GM19238 (cell line): ENCODE measurements at regions not wholly inside any gene's neighbourhood (a gene's known extent, or its start where the extent isn't known, plus 50 kb on each side); places are given as distances from the start of the nearest gene placed in this dataset.
"Not testable (repeated sequence)": the region's sequence is repeated elsewhere in the genome, so short reads cannot be mapped to it uniquely, and the experiment has no call there.

Source experiments
- DNase-seq: peaks from one replicate; pipeline ENCODE4 v3.0.0; 2011; ENCODE audit warnings: low spot score; ENCODE audit not compliant: insufficient read length

- DNase-seq: no peak
Measured at GRCh38 chr13:111584101-111584672, 263.7 kb downstream of the TEX29 start.

GRCh38 chr13:111584870-111585269 is 264.4 kb downstream of the TEX29 start:
- no peak for DNase-seq

- no peak for DNase-seq
Measured at GRCh38 chr13:111586291-111586690, 265.8 kb downstream of the TEX29 start.

- no peak for DNase-seq
Measured at GRCh38 chr13:111587249-111587648, 266.8 kb downstream of the TEX29 start.

- DNase-seq: no peak
Measured at GRCh38 chr13:111589321-111589720, 268.9 kb downstream of the TEX29 start.

- no peak for DNase-seq
Measured at GRCh38 chr13:111589992-111590391, 269.6 kb downstream of the TEX29 start.

- DNase-seq: no peak
Measured at GRCh38 chr13:111590796-111591195, 270.4 kb downstream of the TEX29 start.

- DNase-seq: not testable (repeated sequence)
Measured at GRCh38 chr13:111593490-111593889, 273.0 kb downstream of the TEX29 start.

GRCh38 chr13:111594606-111595005 is 274.2 kb downstream of the TEX29 start:
- DNase-seq: no peak

GRCh38 chr13:111595276-111595675 is 274.8 kb downstream of the TEX29 start:
- no peak for DNase-seq

- no peak for DNase-seq
Measured at GRCh38 chr13:111595791-111596190, 275.3 kb downstream of the TEX29 start.

GRCh38 chr13:111597191-111597611 is 276.8 kb downstream of the TEX29 start:
- no peak for DNase-seq

GRCh38 chr13:111597618-111598017 is 277.2 kb downstream of the TEX29 start:
- DNase-seq: no peak

- no peak for DNase-seq
Measured at GRCh38 chr13:111598747-111599146, 278.3 kb downstream of the TEX29 start.

GRCh38 chr13:111599791-111600190 is 279.3 kb downstream of the TEX29 start:
- DNase-seq: no peak

- no peak for DNase-seq
Measured at GRCh38 chr13:111602874-111603273, 282.4 kb downstream of the TEX29 start.

GRCh38 chr13:111604097-111604496 is 283.7 kb downstream of the TEX29 start:
- no peak for DNase-seq

- DNase-seq: no peak
Measured at GRCh38 chr13:111608556-111608955, 288.1 kb downstream of the TEX29 start.

- DNase-seq: no peak
Measured at GRCh38 chr13:111609631-111610030, 289.2 kb downstream of the TEX29 start.

- DNase-seq: no peak
Measured at GRCh38 chr13:111610081-111610480, 289.6 kb downstream of the TEX29 start.

- no peak for DNase-seq
Measured at GRCh38 chr13:111610879-111611278, 290.4 kb downstream of the TEX29 start.

GRCh38 chr13:111611651-111612050 is 291.2 kb downstream of the TEX29 start:
- no peak for DNase-seq

GRCh38 chr13:111612886-111613285 is 292.4 kb downstream of the TEX29 start:
- no peak for DNase-seq

GRCh38 chr13:111614009-111614408 is 293.6 kb downstream of the TEX29 start:
- no peak for DNase-seq
